HL-60 (cell line): ENCODE measurements at regions not wholly inside any gene's neighbourhood (a gene's known extent, or its start where the extent isn't known, plus 50 kb on each side); places are given as distances from the start of the nearest gene placed in this dataset.

ENCODE experiments used
- DNase-seq, 2 experiments: peaks; one replicate each; pipeline ENCODE4 v3.0.0-alpha.2; 2010 to 2020; ENCODE audit warnings: low read depth in 1 of 2, low spot score in 1 of 2
- H3K27ac ChIP-seq: fragments of 250-450 bp; sonication (Bioruptor Pico); replicated peaks from 2 replicates; pipeline ENCODE4 v1.5.1; 2020; ENCODE audit warnings: mild to moderate bottlenecking, moderate library complexity
- H3K27me3 ChIP-seq: fragments of 250-450 bp; sonication (Bioruptor Pico); 2 replicates; pipeline ENCODE4 v1.5.1; 2021; ENCODE audit warnings: mild to moderate bottlenecking, moderate library complexity; ENCODE audit not compliant: insufficient read depth, poor library complexity, severe bottlenecking
- H3K4me3 ChIP-seq: replicated peaks from 2 replicates; pipeline ENCODE4 v1.5.1; 2011; ENCODE audit warnings: mild to moderate bottlenecking, control low read depth, low read length; ENCODE audit not compliant: insufficient read depth
- GABPA ChIP-seq: IDR thresholded peaks from 2 replicates; pipeline ENCODE4 v1.6.1; 2012; ENCODE audit warnings: low read depth
- POLR2AphosphoS5 ChIP-seq: IDR thresholded peaks from 2 replicates; pipeline ENCODE4 v1.6.1; 2012; ENCODE audit warnings: low read depth
- SPI1 ChIP-seq: IDR thresholded peaks from 2 replicates; pipeline ENCODE4 v1.6.1; 2012; ENCODE audit warnings: low read depth, mild to moderate bottlenecking, borderline replicate concordance
- TF ChIP-seq, protein P1 (sequence below): IDR thresholded peaks from one replicate; pipeline ENCODE4 v1.5.1; 2011; ENCODE audit warnings: low read length, control low read depth, inconsistent platforms; ENCODE audit not compliant: insufficient read depth
- TF ChIP-seq, protein P2 (sequence below): IDR thresholded peaks from 2 replicates; pipeline ENCODE4 v1.6.1; 2012; ENCODE audit warnings: low read depth; ENCODE audit not compliant: insufficient replicate concordance

DNA sequence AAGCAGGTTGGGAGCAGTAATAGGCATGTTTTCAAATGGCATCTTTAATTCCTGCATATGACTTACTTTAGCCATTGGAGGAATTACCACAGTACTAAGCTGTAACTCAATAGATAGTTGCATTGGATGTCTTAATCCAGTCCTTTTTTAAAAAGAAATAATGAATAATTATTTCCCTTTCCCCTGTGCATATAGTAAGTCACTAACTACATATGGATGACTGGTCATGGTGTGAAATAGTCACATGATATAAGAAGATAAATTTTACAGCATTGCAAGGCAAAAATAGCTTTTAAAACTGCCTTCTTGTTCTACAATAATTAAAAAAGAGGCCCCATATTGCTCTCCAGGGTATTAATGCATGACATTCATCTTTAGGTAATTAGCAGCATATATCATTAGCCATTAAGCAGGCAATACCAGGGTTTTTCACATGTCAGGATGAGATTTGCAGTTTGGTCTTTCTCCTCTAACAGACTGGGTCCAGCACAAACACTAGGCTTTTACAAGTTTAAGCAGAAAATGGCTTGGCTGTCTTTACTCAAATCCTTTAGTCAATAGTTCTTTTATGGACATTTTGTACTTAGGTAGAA lies 606.4 kb upstream of the RORB start:
- no peak for DNase-seq
- Histone ChIP-seq H3K27me3 (no peaks in the 10 kb centered on the region), H3K27ac (no peak overlapping the region), H3K4me3 (no peak overlapping the region)
- TF ChIP-seq, protein P1, sequence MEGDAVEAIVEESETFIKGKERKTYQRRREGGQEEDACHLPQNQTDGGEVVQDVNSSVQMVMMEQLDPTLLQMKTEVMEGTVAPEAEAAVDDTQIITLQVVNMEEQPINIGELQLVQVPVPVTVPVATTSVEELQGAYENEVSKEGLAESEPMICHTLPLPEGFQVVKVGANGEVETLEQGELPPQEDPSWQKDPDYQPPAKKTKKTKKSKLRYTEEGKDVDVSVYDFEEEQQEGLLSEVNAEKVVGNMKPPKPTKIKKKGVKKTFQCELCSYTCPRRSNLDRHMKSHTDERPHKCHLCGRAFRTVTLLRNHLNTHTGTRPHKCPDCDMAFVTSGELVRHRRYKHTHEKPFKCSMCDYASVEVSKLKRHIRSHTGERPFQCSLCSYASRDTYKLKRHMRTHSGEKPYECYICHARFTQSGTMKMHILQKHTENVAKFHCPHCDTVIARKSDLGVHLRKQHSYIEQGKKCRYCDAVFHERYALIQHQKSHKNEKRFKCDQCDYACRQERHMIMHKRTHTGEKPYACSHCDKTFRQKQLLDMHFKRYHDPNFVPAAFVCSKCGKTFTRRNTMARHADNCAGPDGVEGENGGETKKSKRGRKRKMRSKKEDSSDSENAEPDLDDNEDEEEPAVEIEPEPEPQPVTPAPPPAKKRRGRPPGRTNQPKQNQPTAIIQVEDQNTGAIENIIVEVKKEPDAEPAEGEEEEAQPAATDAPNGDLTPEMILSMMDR, result no peak
- TF ChIP-seq GABPA (no peak), SPI1 (no peak), POLR2AphosphoS5 (no peak)
- TF ChIP-seq, protein P2, sequence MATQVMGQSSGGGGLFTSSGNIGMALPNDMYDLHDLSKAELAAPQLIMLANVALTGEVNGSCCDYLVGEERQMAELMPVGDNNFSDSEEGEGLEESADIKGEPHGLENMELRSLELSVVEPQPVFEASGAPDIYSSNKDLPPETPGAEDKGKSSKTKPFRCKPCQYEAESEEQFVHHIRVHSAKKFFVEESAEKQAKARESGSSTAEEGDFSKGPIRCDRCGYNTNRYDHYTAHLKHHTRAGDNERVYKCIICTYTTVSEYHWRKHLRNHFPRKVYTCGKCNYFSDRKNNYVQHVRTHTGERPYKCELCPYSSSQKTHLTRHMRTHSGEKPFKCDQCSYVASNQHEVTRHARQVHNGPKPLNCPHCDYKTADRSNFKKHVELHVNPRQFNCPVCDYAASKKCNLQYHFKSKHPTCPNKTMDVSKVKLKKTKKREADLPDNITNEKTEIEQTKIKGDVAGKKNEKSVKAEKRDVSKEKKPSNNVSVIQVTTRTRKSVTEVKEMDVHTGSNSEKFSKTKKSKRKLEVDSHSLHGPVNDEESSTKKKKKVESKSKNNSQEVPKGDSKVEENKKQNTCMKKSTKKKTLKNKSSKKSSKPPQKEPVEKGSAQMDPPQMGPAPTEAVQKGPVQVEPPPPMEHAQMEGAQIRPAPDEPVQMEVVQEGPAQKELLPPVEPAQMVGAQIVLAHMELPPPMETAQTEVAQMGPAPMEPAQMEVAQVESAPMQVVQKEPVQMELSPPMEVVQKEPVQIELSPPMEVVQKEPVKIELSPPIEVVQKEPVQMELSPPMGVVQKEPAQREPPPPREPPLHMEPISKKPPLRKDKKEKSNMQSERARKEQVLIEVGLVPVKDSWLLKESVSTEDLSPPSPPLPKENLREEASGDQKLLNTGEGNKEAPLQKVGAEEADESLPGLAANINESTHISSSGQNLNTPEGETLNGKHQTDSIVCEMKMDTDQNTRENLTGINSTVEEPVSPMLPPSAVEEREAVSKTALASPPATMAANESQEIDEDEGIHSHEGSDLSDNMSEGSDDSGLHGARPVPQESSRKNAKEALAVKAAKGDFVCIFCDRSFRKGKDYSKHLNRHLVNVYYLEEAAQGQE, result no peak

DNA sequence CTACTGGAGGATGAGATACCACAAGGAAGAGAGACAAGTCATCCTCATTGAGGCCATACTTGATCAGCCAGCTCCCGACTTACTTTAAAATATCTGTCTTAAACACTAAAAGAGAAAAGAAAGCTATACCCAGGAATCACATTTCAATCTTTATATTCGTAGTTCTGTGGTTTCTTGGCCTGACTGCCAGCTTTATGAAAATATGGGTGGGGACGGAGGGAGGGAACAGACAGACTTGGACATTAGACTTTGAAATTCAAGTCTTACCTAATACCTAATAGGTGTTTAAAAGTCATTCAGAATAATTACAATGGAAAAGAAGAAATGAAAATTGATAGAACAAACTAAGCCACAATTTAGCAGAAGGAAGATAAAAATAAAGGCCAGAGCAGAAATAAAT lies 604.8 kb upstream of the RORB start:
- Histone ChIP-seq H3K27ac (no peak overlapping the region), H3K27me3 (no peaks in the 10 kb centered on the region), H3K4me3 (no peak overlapping the region)
- TF ChIP-seq, protein P1, result no peak
- TF ChIP-seq POLR2AphosphoS5, result no peak
- no peak for DNase-seq

DNA sequence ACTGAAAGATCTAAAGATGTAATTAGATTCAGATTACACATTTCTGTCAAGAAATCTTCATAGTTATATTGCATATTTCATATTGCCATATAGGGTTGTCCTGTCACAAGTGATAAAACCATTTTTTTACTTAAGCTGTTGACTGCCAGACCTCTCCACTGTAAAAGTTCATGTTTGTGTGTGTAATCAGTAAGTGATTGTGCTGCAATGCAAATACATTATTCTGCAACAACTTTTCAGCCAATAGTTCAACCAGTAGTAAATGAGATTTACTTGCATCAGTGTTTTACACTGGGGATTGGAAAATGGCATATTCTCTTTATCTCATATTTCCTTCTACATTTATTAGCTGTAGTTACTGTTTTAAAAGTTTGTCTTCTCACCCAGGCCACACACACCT lies 603.9 kb upstream of the RORB start:
- Histone ChIP-seq H3K4me3 (no peak overlapping the region), H3K27ac (no peak overlapping the region), H3K27me3 (no peaks in the 10 kb centered on the region)
- DNase-seq, result no peak
- TF ChIP-seq SPI1 (no peak), GABPA (no peak), POLR2AphosphoS5 (no peak)
- TF ChIP-seq, protein P1, result no peak
- TF ChIP-seq, protein P2, result no peak

DNA sequence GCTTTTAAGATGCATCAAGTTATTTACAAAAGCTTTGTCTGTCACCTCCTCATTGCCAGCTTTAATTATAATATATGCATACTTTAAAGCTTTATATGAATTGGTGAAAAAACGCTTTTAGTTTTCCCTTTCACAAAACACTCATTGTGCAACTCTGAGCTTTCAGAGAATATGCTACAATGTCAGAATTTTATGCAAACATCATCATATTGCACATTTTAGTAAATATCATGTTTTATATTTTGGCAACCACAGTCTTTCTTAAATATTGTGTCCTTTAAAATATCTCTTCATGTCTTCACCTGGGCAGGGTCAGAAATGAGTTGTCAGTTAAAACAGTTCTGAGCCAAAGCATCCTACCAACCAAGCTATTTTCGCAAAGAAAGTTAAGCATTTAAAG lies 601.1 kb upstream of the RORB start:
- no peak for DNase-seq
- TF ChIP-seq GABPA, result no peak
- no peak for TF ChIP-seq SPI1
- no peak for TF ChIP-seq POLR2AphosphoS5
- TF ChIP-seq, protein P2, result no peak
- TF ChIP-seq, protein P1, result no peak
- Histone ChIP-seq H3K4me3 (no peak overlapping the region), H3K27ac (no peak overlapping the region), H3K27me3 (no peaks in the 10 kb centered on the region)
